Lower lobe of right lung (tissue), 2 donors: ENCODE measurements at regions not wholly inside any gene's neighbourhood (a gene's known extent, or its start where the extent isn't known, plus 50 kb on each side); places are given as distances from the start of the nearest gene placed in this dataset.

Source experiments
- ATAC-seq, 2 donors: fragments of 200-7000 bp; cut with Tn5 transposase; one replicate each; pipeline ENCODE4 v1.9.1; 2020 to 2022; ENCODE audit warnings: mild to moderate bottlenecking in 2 of 2, moderate library complexity in 2 of 2
- DNase-seq: peaks from one replicate; pipeline ENCODE4 v3.0.0-alpha.2; 2020
- H3K27ac ChIP-seq: fragments of 200-600 bp; one replicate; pipeline ENCODE4 v1.8.0; 2022
- H3K27me3 ChIP-seq: fragments of 200-600 bp; one replicate; pipeline ENCODE4 v1.8.0; 2022; ENCODE audit warnings: low read depth
- H3K36me3 ChIP-seq: fragments of 200-600 bp; one replicate; pipeline ENCODE4 v1.8.0; 2022; ENCODE audit warnings: mild to moderate bottlenecking
- H3K4me1 ChIP-seq: fragments of 200-600 bp; one replicate; pipeline ENCODE4 v1.8.0; 2022
- H3K4me3 ChIP-seq: fragments of 200-600 bp; one replicate; pipeline ENCODE4 v1.8.0; 2022; ENCODE audit warnings: mild to moderate bottlenecking
- H3K9me3 ChIP-seq: fragments of 200-600 bp; one replicate; pipeline ENCODE4 v1.8.0; 2022
- intact Hi-C: fragments of 100-400 bp; cut with DNase I; formaldehyde crosslinking; loops from one replicate; pipeline ENCODE4 v1.11.0; 2022
- TF ChIP-seq, protein P1 (sequence below): fragments of 200-600 bp; IDR thresholded peaks from one replicate; pipeline ENCODE4 v1.8.0; 2022; ENCODE audit warnings: antibody characterized with exemption, mild to moderate bottlenecking
- donor health status: DM: no; HTN: yes; CAD: no; lungs with severe emphysema.

DNA sequence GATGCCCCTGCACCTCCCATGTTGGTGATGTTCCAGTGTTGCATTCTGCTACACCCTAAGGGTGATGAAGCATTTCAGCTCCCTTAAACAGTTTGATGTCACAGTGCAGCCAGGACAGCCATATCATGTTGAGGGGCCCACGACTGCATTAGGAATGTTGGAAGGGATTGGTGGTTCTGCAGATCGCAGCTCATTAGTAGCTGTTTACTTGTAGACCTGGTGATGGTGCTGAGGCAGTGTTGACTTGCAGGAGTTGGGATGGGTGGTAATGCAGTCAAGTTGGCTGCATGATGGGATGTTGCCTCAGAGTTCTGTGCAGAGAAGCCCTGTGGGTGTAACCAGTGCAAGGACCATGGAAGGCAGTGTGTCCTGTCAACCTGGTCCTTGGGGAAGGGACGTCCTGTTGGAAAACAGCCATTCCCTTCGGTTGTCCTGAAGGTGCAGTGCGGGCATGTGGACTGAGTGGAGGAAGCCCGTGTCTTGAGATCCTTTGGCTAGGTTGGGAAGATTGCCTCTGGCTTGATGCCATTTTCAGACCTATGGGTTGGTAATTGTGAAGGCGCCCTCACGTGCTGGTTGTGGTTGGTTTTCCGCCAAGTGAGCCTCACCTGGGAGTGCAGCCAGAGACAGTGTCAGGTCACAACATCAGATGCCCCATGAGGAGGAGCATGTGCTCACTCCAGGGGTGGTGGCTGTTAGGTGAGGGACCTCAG lies 100.7 kb downstream of the SNRPN start:
- Histone ChIP-seq H3K4me1 (no peaks in the 10 kb centered on the region), H3K4me3 (no peak overlapping the region), H3K27ac (no peak overlapping the region), H3K36me3 (peaks cover 41% of the 10 kb centered on the region), H3K27me3 (no peaks in the 10 kb centered on the region), H3K9me3 (peaks cover 99% of the 10 kb centered on the region)
- TF ChIP-seq, protein P1, sequence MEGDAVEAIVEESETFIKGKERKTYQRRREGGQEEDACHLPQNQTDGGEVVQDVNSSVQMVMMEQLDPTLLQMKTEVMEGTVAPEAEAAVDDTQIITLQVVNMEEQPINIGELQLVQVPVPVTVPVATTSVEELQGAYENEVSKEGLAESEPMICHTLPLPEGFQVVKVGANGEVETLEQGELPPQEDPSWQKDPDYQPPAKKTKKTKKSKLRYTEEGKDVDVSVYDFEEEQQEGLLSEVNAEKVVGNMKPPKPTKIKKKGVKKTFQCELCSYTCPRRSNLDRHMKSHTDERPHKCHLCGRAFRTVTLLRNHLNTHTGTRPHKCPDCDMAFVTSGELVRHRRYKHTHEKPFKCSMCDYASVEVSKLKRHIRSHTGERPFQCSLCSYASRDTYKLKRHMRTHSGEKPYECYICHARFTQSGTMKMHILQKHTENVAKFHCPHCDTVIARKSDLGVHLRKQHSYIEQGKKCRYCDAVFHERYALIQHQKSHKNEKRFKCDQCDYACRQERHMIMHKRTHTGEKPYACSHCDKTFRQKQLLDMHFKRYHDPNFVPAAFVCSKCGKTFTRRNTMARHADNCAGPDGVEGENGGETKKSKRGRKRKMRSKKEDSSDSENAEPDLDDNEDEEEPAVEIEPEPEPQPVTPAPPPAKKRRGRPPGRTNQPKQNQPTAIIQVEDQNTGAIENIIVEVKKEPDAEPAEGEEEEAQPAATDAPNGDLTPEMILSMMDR = no peak
- DNase-seq = no peak
- no peak for ATAC-seq
- intact Hi-C loops = no loop called here

DNA sequence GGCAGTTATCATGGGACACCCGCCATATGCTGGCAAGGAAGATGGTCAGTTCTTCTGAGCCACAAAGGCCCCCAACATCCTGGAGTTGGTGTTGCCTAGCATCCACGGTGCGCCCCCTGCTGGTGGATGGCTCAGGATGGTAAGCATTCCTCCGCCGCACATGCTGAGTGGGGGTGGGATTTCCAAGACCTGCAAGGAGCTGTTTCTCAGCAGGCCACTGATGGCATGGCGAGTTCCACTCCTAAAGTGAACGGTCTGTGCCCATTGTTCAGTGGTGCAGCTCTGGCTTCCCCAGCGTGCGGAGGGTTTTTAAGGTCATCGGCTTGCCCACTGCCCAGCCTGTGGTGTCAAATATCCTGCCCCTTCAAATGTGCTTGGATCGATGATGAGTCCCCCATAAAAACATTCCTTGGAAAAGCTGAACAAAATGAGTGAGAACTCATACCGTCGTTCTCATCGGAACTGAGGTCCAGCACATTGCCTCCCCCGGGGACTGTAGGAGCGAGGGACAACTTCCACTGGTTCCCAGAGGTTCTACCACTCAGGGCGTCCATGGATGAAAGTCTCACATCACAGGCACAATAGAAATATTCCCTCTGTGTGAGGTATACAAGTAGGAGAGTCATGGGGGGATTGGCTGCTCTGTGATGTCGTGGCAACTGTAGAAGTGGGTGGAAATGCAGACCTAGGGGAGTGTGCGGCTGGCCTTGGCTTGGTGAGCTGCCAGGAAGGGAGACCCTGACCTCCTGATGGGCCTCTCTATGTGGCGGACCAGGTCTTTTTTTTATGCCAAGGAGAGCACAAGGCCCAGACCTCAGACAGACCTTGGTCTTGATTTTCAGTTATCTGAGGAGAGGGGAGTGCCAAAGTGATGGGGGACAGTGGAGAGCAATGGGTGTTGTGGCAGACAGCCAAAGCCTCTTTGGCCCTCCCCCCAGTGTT lies 102.0 kb downstream of the SNRPN start:
- peaks cover 100% of the 10 kb centered on the region for H3K9me3 ChIP-seq
- H3K4me1 ChIP-seq = no peaks in the 10 kb centered on the region
- intact Hi-C loops = no loop called here
- no peaks in the 10 kb centered on the region for H3K27me3 ChIP-seq
- ATAC-seq (no peak), DNase-seq (no peak)
- H3K27ac ChIP-seq = no peak overlapping the region
- peaks cover 45% of the 10 kb centered on the region for H3K36me3 ChIP-seq
- H3K4me3 ChIP-seq = no peak overlapping the region
- TF ChIP-seq, protein P1 = no peak

DNA sequence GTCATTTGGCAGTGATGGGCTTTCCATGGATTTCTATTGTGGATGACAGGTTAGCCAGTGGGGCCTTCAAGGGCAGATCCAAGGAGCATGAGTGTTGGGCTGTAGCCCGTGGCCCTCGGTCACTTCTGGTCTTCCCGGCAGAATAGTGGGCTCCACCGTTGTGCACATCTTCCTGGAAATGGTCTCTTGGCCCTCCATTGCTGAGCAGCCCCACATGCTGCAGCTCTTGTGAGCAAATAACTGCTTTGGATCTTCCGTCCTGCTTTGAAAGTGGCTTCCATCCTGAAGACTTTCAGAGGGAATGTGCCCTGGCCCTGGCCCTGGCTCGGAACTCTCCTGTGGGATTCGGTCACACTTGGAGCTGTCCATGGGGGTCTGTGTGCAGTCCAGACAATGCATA lies 102.8 kb downstream of the SNRPN start:
- Histone ChIP-seq H3K36me3 (peaks cover 47% of the 10 kb centered on the region), H3K27ac (no peak overlapping the region)
- intact Hi-C loops = no loop called here

DNA sequence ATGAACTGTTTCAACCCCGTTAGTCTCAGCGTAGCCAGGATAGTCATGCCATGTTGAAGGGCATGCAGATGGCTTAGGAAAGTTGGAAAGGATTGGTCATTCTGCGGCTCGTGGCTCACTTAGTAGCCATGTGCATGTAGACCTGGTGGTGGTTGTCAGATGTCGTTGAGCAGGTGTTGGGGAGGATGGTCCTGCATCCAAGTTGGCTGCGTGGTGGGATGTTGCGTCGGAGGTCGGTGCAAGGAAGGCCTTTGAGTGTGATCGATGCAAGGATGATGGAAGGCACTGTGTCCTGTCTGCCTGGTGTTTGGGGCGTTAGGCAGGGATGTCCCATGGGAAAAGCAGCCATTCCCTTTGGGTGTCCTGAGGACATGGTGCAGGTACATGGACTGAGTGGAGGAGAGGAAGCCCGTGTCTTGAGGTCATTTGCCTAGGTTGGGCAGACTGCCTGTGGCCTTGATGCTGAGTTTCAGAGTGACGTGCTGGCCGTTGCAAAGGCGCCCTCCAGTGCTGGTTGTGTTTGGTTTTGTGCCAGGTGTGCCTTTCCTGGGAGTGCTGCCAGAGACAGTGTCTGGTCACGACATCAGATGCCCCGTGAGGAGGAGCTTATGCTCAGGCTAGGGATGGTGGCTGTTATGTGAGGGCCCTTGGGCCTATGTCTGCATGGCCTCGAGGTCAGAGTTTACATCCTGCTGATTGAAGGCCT lies 103.4 kb downstream of the SNRPN start:
- H3K4me3 ChIP-seq = no peak overlapping the region
- H3K4me1 ChIP-seq = no peaks in the 10 kb centered on the region
- H3K27ac ChIP-seq = no peak overlapping the region
- H3K9me3 ChIP-seq = peaks cover 100% of the 10 kb centered on the region
- no peaks in the 10 kb centered on the region for H3K27me3 ChIP-seq
- DNase-seq (peak; percentile 33), ATAC-seq (no peak)
- intact Hi-C loops = no loop called here
- TF ChIP-seq, protein P1 = no peak
- peaks cover 53% of the 10 kb centered on the region for H3K36me3 ChIP-seq

More for the DNA sequence above, 102.8 kb downstream of the SNRPN start:
- H3K9me3 ChIP-seq = peaks cover 100% of the 10 kb centered on the region
- H3K4me3 ChIP-seq = no peak overlapping the region
- TF ChIP-seq, protein P1 = no peak
- no peaks in the 10 kb centered on the region for H3K4me1 ChIP-seq
- ATAC-seq = no peak
- no peaks in the 10 kb centered on the region for H3K27me3 ChIP-seq
- peak; percentile 5 for DNase-seq

DNA sequence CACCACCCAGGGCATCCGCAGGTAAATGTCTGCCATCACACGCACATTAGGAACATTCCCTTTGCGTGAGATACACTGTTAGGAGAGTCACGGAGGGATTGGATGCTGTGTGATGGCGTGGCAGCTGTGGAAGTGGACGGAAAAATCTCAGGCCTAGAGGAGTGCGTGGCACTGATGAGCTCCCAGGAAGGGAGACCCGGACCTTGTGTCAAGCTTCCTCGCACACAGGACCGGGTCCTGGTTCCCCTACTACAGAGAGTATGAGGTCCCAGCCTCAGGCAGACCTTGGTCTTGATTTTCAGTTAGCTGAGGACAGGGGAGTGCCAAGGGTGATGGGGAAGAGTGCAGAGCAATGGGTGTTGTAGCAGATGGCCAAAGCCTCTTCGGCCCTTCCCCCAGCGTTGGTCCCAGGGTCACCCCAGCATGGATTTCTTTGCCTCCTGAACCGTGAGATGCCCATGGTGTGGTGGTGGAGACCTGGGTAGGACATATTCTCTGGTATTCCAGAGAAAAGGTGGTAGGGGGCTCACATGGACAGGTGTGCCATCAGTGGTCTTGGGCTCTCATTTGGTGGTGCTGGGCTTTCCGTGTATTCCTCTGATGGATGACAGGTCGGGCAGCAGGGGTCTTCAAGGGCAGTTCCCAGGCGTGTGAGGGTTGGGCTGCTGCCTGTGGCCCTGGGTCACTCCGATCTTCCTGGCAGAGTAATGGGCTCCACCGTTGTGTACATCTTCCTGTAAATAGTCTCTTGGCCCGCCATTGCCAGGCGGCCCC lies 105.1 kb downstream of the SNRPN start:
- H3K9me3 ChIP-seq = peaks cover 100% of the 10 kb centered on the region
- no peak for ATAC-seq
- no peak overlapping the region for H3K4me3 ChIP-seq
- intact Hi-C loops = no loop called here
- peak; percentile 15 for DNase-seq
- TF ChIP-seq, protein P1 = no peak
- H3K36me3 ChIP-seq = peaks cover 57% of the 10 kb centered on the region
- no peaks in the 10 kb centered on the region for H3K4me1 ChIP-seq
- no peaks in the 10 kb centered on the region for H3K27me3 ChIP-seq
- no peak overlapping the region for H3K27ac ChIP-seq
